ENCODE measurements at regions not wholly inside any gene's neighbourhood (a gene's known extent, or its start where the extent isn't known, plus 50 kb on each side); places are given as distances from the start of the nearest gene placed in this dataset.

- Mint-ChIP-seq H3K36me3 (no peaks in the 10 kb centered on the region), H3K27me3 (peaks cover 3% of the 10 kb centered on the region), H3K27ac (no peak overlapping the region), H3K4me1 (ENCODE audit: unreplicated experiment) (peaks cover 16% of the 10 kb centered on the region), H3K9me3 (peaks cover 15% of the 10 kb centered on the region), H3K4me3 (no peak overlapping the region)
- DNase-seq (ENCODE audit: extremely low spot score, unreplicated experiment), result no peak
- TF ChIP-seq CTCF (conservative IDR thresholded peaks at IDR 0.05), result no peak
These were observed 409.5 kb downstream of the PLPP3 start for GRCh38 chr1:56169856-56170255.

GRCh38 chr1:56168176-56168575 lies 411.2 kb downstream of the PLPP3 start:
- no peak for DNase-seq (ENCODE audit: extremely low spot score, unreplicated experiment)
- Mint-ChIP-seq H3K27me3 (peaks cover 3% of the 10 kb centered on the region), H3K4me3 (no peak overlapping the region), H3K9me3 (peaks cover 10% of the 10 kb centered on the region), H3K36me3 (no peaks in the 10 kb centered on the region), H3K27ac (no peak overlapping the region), H3K4me1 (ENCODE audit: unreplicated experiment) (peaks cover 10% of the 10 kb centered on the region)
- no peak for TF ChIP-seq CTCF (conservative IDR thresholded peaks at IDR 0.05)

GRCh38 chr1:56167596-56167995 lies 411.8 kb downstream of the PLPP3 start:
- no peaks in the 10 kb centered on the region for H3K36me3 Mint-ChIP-seq
- H3K27me3 Mint-ChIP-seq, result peaks cover 3% of the 10 kb centered on the region
- peaks cover 6% of the 10 kb centered on the region for H3K9me3 Mint-ChIP-seq
- H3K4me1 Mint-ChIP-seq (ENCODE audit: unreplicated experiment), result peaks cover 10% of the 10 kb centered on the region
- no peak overlapping the region for H3K27ac Mint-ChIP-seq
- TF ChIP-seq CTCF (conservative IDR thresholded peaks at IDR 0.05), result no peak
- H3K4me3 Mint-ChIP-seq, result no peak overlapping the region
- no peak for DNase-seq (ENCODE audit: extremely low spot score, unreplicated experiment)

- H3K4me1 Mint-ChIP-seq (ENCODE audit: unreplicated experiment), result peaks cover 9% of the 10 kb centered on the region
- no peak overlapping the region for H3K4me3 Mint-ChIP-seq
- no peaks in the 10 kb centered on the region for H3K27me3 Mint-ChIP-seq
- no peaks in the 10 kb centered on the region for H3K36me3 Mint-ChIP-seq
- DNase-seq (ENCODE audit: extremely low spot score, unreplicated experiment), result no peak
- no peak for TF ChIP-seq CTCF (conservative IDR thresholded peaks at IDR 0.05)
- H3K9me3 Mint-ChIP-seq, result peaks cover 6% of the 10 kb centered on the region
- H3K27ac Mint-ChIP-seq, result no peak overlapping the region
These were observed 418.5 kb downstream of the PLPP3 start for GRCh38 chr1:56160773-56161315.

GRCh38 chr1:56156971-56157876 lies 422.1 kb downstream of the PLPP3 start:
- DNase-seq (ENCODE audit: extremely low spot score, unreplicated experiment), result no peak
- no peak overlapping the region for H3K4me3 Mint-ChIP-seq
- no peak for TF ChIP-seq CTCF (conservative IDR thresholded peaks at IDR 0.05)
- H3K36me3 Mint-ChIP-seq, result peaks cover 4% of the 10 kb centered on the region
- no peaks in the 10 kb centered on the region for H3K9me3 Mint-ChIP-seq
- H3K27ac Mint-ChIP-seq, result no peak overlapping the region
- H3K27me3 Mint-ChIP-seq, result no peaks in the 10 kb centered on the region
- peaks cover 22% of the 10 kb centered on the region for H3K4me1 Mint-ChIP-seq (ENCODE audit: unreplicated experiment)
